ENCODE measurements at regions not wholly inside any gene's neighbourhood (a gene's known extent, or its start where the extent isn't known, plus 50 kb on each side); places are given as distances from the start of the nearest gene placed in this dataset.

GRCh38 chr15:49706805-49707204, 86.0 kb downstream of the DTWD1 start:
- Histone ChIP-seq H3K27me3 (no peaks in the 10 kb centered on the region), H3K27ac (no peak overlapping the region), H3K36me3 (no peaks in the 10 kb centered on the region), H3K9me3 (peaks cover 0 to 12% (median 4%) of the 10 kb centered on the region in 4 donors), H3K4me3 (no peak overlapping the region), H3K4me1 (no peaks in the 10 kb centered on the region)
- DNase-seq, result no peak
- TF ChIP-seq CTCF (IDR thresholded peaks at IDR 0.05) (no peak), POLR2A (IDR thresholded peaks at IDR 0.05) (no peak)

- H3K27me3 ChIP-seq, result no peaks in the 10 kb centered on the region
- no peaks in the 10 kb centered on the region for H3K4me1 ChIP-seq
- no peak overlapping the region for H3K27ac ChIP-seq
- DNase-seq, result no peak
- TF ChIP-seq CTCF (IDR thresholded peaks at IDR 0.05) (no peak), POLR2A (IDR thresholded peaks at IDR 0.05) (no peak)
- H3K36me3 ChIP-seq, result no peaks in the 10 kb centered on the region
- H3K9me3 ChIP-seq, result peaks cover 0 to 12% (median 4%) of the 10 kb centered on the region in 4 donors
- no peak overlapping the region for H3K4me3 ChIP-seq
Observed at GRCh38 chr15:49707598-49707997, 86.8 kb downstream of the DTWD1 start.

- TF ChIP-seq POLR2A (IDR thresholded peaks at IDR 0.05), result no peak
Observed at GRCh38 chr15:49709646-49710214, 88.9 kb downstream of the DTWD1 start.

GRCh38 chr15:49712162-49712561, 91.3 kb downstream of the DTWD1 start:
- H3K27me3 ChIP-seq, result no peaks in the 10 kb centered on the region
- DNase-seq, result no peak
- no peak overlapping the region for H3K4me3 ChIP-seq
- H3K27ac ChIP-seq, result no peak overlapping the region
- no peaks in the 10 kb centered on the region for H3K36me3 ChIP-seq
- H3K9me3 ChIP-seq, result peaks cover 0 to 12% (median 4%) of the 10 kb centered on the region in 4 donors
- H3K4me1 ChIP-seq, result no peaks in the 10 kb centered on the region
- no peak for TF ChIP-seq POLR2A (IDR thresholded peaks at IDR 0.05)
- TF ChIP-seq CTCF (IDR thresholded peaks at IDR 0.05), result no peak

More at GRCh38 chr15:49709646-49710214, 88.9 kb downstream of the DTWD1 start:
- Histone ChIP-seq H3K27me3 (no peaks in the 10 kb centered on the region), H3K27ac (no peak overlapping the region), H3K36me3 (no peaks in the 10 kb centered on the region), H3K4me3 (no peak overlapping the region), H3K4me1 (no peaks in the 10 kb centered on the region), H3K9me3 (peaks cover 0 to 12% (median 4%) of the 10 kb centered on the region in 4 donors)
- DNase-seq, result no peak

GRCh38 chr15:49712846-49713450, 92.1 kb downstream of the DTWD1 start:
- DNase-seq, result no peak
- no peak for TF ChIP-seq POLR2A (IDR thresholded peaks at IDR 0.05)
- TF ChIP-seq CTCF (IDR thresholded peaks at IDR 0.05), result no peak
- H3K9me3 ChIP-seq, result peaks cover 0 to 12% (median 4%) of the 10 kb centered on the region in 4 donors
- no peak overlapping the region for H3K4me3 ChIP-seq
- no peak overlapping the region for H3K27ac ChIP-seq
- no peaks in the 10 kb centered on the region for H3K4me1 ChIP-seq
- H3K36me3 ChIP-seq, result no peaks in the 10 kb centered on the region
- no peaks in the 10 kb centered on the region for H3K27me3 ChIP-seq

- no peak overlapping the region for H3K4me3 ChIP-seq
- TF ChIP-seq CTCF (IDR thresholded peaks at IDR 0.05) (no peak), POLR2A (IDR thresholded peaks at IDR 0.05) (no peak)
- no peak for DNase-seq
- H3K9me3 ChIP-seq, result peaks cover 0 to 6% (median 0%) of the 10 kb centered on the region in 4 donors
- H3K4me1 ChIP-seq, result no peaks in the 10 kb centered on the region
- H3K36me3 ChIP-seq, result no peaks in the 10 kb centered on the region
- no peak overlapping the region for H3K27ac ChIP-seq
- H3K27me3 ChIP-seq, result no peaks in the 10 kb centered on the region
Observed at GRCh38 chr15:49715211-49715610, 94.4 kb downstream of the DTWD1 start.

All from Peyer's patch (tissue), 4 donors.